ENCODE measurements at regions not wholly inside any gene's neighbourhood (a gene's known extent, or its start where the extent isn't known, plus 50 kb on each side); places are given as distances from the start of the nearest gene placed in this dataset.

GRCh38 chr6:91822581-91822980, 1235.7 kb upstream of the MAP3K7 start:
- no peak overlapping the region for H3K4me3 Mint-ChIP-seq
- no peaks in the 10 kb centered on the region for H3K27me3 Mint-ChIP-seq
- no peaks in the 10 kb centered on the region for H3K4me1 Mint-ChIP-seq
- no peaks in the 10 kb centered on the region for H3K9me3 Mint-ChIP-seq
- H3K27ac Mint-ChIP-seq = no peak overlapping the region
- DNase-seq = no peak
- no peak for ATAC-seq (replicated peaks)
- H3K36me3 Mint-ChIP-seq = no peaks in the 10 kb centered on the region

- H3K9me3 Mint-ChIP-seq = peaks cover 0 to 2% of the 10 kb centered on the region in 2 donors
- H3K4me3 Mint-ChIP-seq = no peak overlapping the region
- H3K4me1 Mint-ChIP-seq = no peaks in the 10 kb centered on the region
- H3K36me3 Mint-ChIP-seq = no peaks in the 10 kb centered on the region
- ATAC-seq (replicated peaks) (no peak), DNase-seq (no peak)
- H3K27ac Mint-ChIP-seq = no peak overlapping the region
- no peaks in the 10 kb centered on the region for H3K27me3 Mint-ChIP-seq
These were observed 1229.5 kb upstream of the MAP3K7 start for GRCh38 chr6:91816335-91816734.

- no peaks in the 10 kb centered on the region for H3K27me3 Mint-ChIP-seq
- no peaks in the 10 kb centered on the region for H3K36me3 Mint-ChIP-seq
- no peak for DNase-seq
- no peak overlapping the region for H3K4me3 Mint-ChIP-seq
- peaks cover 0 to 2% of the 10 kb centered on the region in 2 donors for H3K9me3 Mint-ChIP-seq
- ATAC-seq (replicated peaks) = no peak
- no peaks in the 10 kb centered on the region for H3K4me1 Mint-ChIP-seq
- H3K27ac Mint-ChIP-seq = no peak overlapping the region
These were observed 1226.8 kb upstream of the MAP3K7 start for GRCh38 chr6:91813641-91814040.

- ATAC-seq (replicated peaks) (no peak), DNase-seq (no peak)
- Mint-ChIP-seq H3K27me3 (no peaks in the 10 kb centered on the region), H3K36me3 (no peaks in the 10 kb centered on the region), H3K4me1 (no peaks in the 10 kb centered on the region), H3K4me3 (no peak overlapping the region), H3K9me3 (peaks cover 0 to 2% of the 10 kb centered on the region in 2 donors), H3K27ac (no peak overlapping the region)
These were observed 1225.9 kb upstream of the MAP3K7 start for GRCh38 chr6:91812596-91813274.

- Mint-ChIP-seq H3K4me3 (no peak overlapping the region), H3K27ac (no peak overlapping the region), H3K36me3 (no peaks in the 10 kb centered on the region), H3K4me1 (no peaks in the 10 kb centered on the region), H3K27me3 (no peaks in the 10 kb centered on the region), H3K9me3 (no peaks in the 10 kb centered on the region)
- DNase-seq (no peak), ATAC-seq (replicated peaks) (no peak)
These were observed 1218.1 kb upstream of the MAP3K7 start for GRCh38 chr6:91804981-91805380.

GRCh38 chr6:91802431-91802830, 1215.6 kb upstream of the MAP3K7 start:
- Mint-ChIP-seq H3K27me3 (no peaks in the 10 kb centered on the region), H3K4me1 (no peaks in the 10 kb centered on the region), H3K27ac (no peak overlapping the region), H3K4me3 (no peak overlapping the region), H3K9me3 (no peaks in the 10 kb centered on the region), H3K36me3 (no peaks in the 10 kb centered on the region)
- no peak for ATAC-seq (replicated peaks)
- DNase-seq = no peak

- no peaks in the 10 kb centered on the region for H3K27me3 Mint-ChIP-seq
These were observed 1209.7 kb upstream of the MAP3K7 start for GRCh38 chr6:91796603-91797002.

GRCh38 chr6:91788501-91788900, 1201.6 kb upstream of the MAP3K7 start:
- Mint-ChIP-seq H3K27me3 (no peaks in the 10 kb centered on the region), H3K4me1 (no peaks in the 10 kb centered on the region), H3K36me3 (no peaks in the 10 kb centered on the region), H3K4me3 (no peak overlapping the region), H3K27ac (no peak overlapping the region), H3K9me3 (peaks cover 1 to 5% of the 10 kb centered on the region in 2 donors)
- ATAC-seq (replicated peaks) = no peak
- no peak for DNase-seq

More at GRCh38 chr6:91796603-91797002, 1209.7 kb upstream of the MAP3K7 start:
- Mint-ChIP-seq H3K9me3 (peaks cover 0 to 3% of the 10 kb centered on the region in 2 donors), H3K4me3 (no peak overlapping the region), H3K36me3 (no peaks in the 10 kb centered on the region), H3K27ac (no peak overlapping the region), H3K4me1 (no peaks in the 10 kb centered on the region)
- no peak for DNase-seq
- no peak for ATAC-seq (replicated peaks)

- Mint-ChIP-seq H3K4me1 (no peaks in the 10 kb centered on the region), H3K27me3 (no peaks in the 10 kb centered on the region), H3K9me3 (peaks cover 1 to 5% of the 10 kb centered on the region in 2 donors), H3K4me3 (no peak overlapping the region), H3K36me3 (no peaks in the 10 kb centered on the region), H3K27ac (no peak overlapping the region)
- ATAC-seq (replicated peaks) (no peak), DNase-seq (no peak)
These were observed 1199.8 kb upstream of the MAP3K7 start for GRCh38 chr6:91786474-91787184.

GRCh38 chr6:91782802-91783201, 1195.9 kb upstream of the MAP3K7 start:
- H3K4me3 Mint-ChIP-seq = no peak overlapping the region
- ATAC-seq (replicated peaks) = no peak

GRCh38 chr6:91781946-91782345, 1195.1 kb upstream of the MAP3K7 start:
- H3K27me3 Mint-ChIP-seq = no peaks in the 10 kb centered on the region

More at GRCh38 chr6:91782802-91783201, 1195.9 kb upstream of the MAP3K7 start:
- DNase-seq = no peak
- Mint-ChIP-seq H3K4me1 (no peaks in the 10 kb centered on the region), H3K27ac (no peak overlapping the region), H3K36me3 (no peaks in the 10 kb centered on the region), H3K9me3 (peaks cover 3 to 9% of the 10 kb centered on the region in 2 donors), H3K27me3 (no peaks in the 10 kb centered on the region)

GRCh38 chr6:91780270-91780669, 1193.4 kb upstream of the MAP3K7 start:
- no peaks in the 10 kb centered on the region for H3K36me3 Mint-ChIP-seq
- no peak for DNase-seq

More at GRCh38 chr6:91781946-91782345, 1195.1 kb upstream of the MAP3K7 start:
- DNase-seq = no peak
- H3K4me3 Mint-ChIP-seq = no peak overlapping the region
- no peaks in the 10 kb centered on the region for H3K4me1 Mint-ChIP-seq
- H3K9me3 Mint-ChIP-seq = peaks cover 3 to 10% of the 10 kb centered on the region in 2 donors
- H3K27ac Mint-ChIP-seq = no peak overlapping the region
- H3K36me3 Mint-ChIP-seq = no peaks in the 10 kb centered on the region
- no peak for ATAC-seq (replicated peaks)

GRCh38 chr6:91761621-91762020, 1174.7 kb upstream of the MAP3K7 start:
- ATAC-seq (replicated peaks) = no peak
- Mint-ChIP-seq H3K9me3 (peaks cover 0 to 4% of the 10 kb centered on the region in 2 donors), H3K4me1 (no peaks in the 10 kb centered on the region), H3K27ac (no peak overlapping the region), H3K27me3 (no peaks in the 10 kb centered on the region), H3K36me3 (no peaks in the 10 kb centered on the region), H3K4me3 (no peak overlapping the region)
- DNase-seq = no peak

More at GRCh38 chr6:91780270-91780669, 1193.4 kb upstream of the MAP3K7 start:
- H3K27me3 Mint-ChIP-seq = no peaks in the 10 kb centered on the region
- no peak overlapping the region for H3K27ac Mint-ChIP-seq
- ATAC-seq (replicated peaks) = no peak
- H3K4me1 Mint-ChIP-seq = no peaks in the 10 kb centered on the region
- H3K4me3 Mint-ChIP-seq = no peak overlapping the region
- peaks cover 8 to 12% of the 10 kb centered on the region in 2 donors for H3K9me3 Mint-ChIP-seq

- DNase-seq (no peak), ATAC-seq (replicated peaks) (no peak)
- Mint-ChIP-seq H3K36me3 (no peaks in the 10 kb centered on the region), H3K4me3 (no peak overlapping the region), H3K9me3 (no peaks in the 10 kb centered on the region), H3K4me1 (no peaks in the 10 kb centered on the region), H3K27ac (no peak overlapping the region), H3K27me3 (no peaks in the 10 kb centered on the region)
These were observed 1167.8 kb upstream of the MAP3K7 start for GRCh38 chr6:91754691-91755090.

- Mint-ChIP-seq H3K36me3 (no peaks in the 10 kb centered on the region), H3K4me3 (no peak overlapping the region), H3K27me3 (no peaks in the 10 kb centered on the region), H3K27ac (no peak overlapping the region), H3K9me3 (no peaks in the 10 kb centered on the region), H3K4me1 (no peaks in the 10 kb centered on the region)
- no peak for DNase-seq
- no peak for ATAC-seq (replicated peaks)
These were observed 1164.7 kb upstream of the MAP3K7 start for GRCh38 chr6:91751526-91751925.
